ENCODE measurements at regions not wholly inside any gene's neighbourhood (a gene's known extent, or its start where the extent isn't known, plus 50 kb on each side); places are given as distances from the start of the nearest gene placed in this dataset.

DNA sequence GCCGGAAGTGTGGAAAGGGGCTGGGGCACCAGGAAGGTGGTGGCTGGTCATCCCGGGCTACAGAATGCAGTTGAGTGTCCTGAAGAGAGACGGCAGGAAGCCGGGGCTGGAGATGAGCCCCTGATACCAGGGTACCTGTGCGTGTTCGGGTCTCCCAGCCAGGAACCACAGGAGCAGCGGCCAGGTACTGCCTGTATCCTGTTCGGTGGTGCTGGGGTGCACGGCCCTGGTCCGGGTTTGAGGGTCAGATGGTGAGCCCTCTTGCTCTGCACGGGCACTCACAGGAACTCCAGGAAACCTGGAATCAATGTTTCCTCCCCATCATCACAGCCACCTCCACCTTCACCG lies 253.1 kb upstream of the B3GAT1 start:
- in situ Hi-C loops (cut with MboI; ENCODE audit: low pct_ligation_motif_present in 1 of 4, low pct_unique_long_range_greater_than_20kb in 1 of 4, low sequenced_read_pairs in 3 of 4): no loop called here

DNA sequence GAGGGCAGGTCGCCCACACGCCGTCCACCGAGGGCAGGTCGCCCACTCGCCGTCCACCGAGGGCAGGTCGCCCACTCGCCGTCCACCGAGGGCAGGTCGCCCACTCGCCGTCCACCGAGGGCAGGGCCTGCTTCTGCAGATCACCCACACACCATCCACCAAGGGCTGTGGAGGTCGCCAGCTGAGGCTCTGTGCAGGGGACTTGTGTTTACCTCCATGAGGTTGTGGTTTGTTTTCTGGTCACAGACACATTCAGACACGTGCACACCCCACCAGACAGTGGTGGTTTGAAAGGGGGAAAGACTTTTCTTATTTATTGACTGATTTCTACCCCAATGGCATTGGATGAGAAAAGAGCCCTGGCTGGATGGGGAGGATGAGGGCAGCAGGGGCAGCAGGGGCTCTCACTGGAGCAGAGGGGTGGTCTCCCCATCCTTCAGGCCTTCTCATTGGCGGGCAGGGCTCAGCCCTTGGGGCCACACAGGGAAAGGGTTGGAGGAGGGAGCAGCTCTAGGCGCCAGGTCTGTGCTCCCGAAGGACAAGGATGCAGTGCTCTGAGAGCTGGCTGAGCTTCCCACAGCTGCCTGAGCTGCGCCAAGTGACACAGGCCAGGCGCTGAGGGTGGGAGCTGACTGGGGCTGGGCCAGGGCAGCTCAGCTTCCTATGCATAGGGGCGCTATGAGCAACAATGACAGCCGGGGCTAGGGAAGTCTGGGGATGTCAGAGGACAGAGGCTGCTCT lies 252.6 kb upstream of the B3GAT1 start:
- no peak overlapping the region for H3K4me3 ChIP-seq
- H3K27ac ChIP-seq: no peak overlapping the region
- WGBS, 2 donors (ENCODE audit: low coverage in 1 of 2): 84% methylated on average over 25 of the region's 25 CpGs; no CpG with 5 or more reads in 1 of the 2 donors
- H3K4me1 ChIP-seq: no peaks in the 10 kb centered on the region
- H3K9me3 ChIP-seq: no peaks in the 10 kb centered on the region
- intact Hi-C loops (cut with DNase I; ENCODE audit: low total_unique reads) (no loop called here), in situ Hi-C loops (cut with MboI; ENCODE audit: low pct_ligation_motif_present in 1 of 4, low pct_unique_long_range_greater_than_20kb in 1 of 4, low sequenced_read_pairs in 3 of 4) (no loop called here)
- no peaks in the 10 kb centered on the region for H3K36me3 ChIP-seq
- TF ChIP-seq, protein P1, sequence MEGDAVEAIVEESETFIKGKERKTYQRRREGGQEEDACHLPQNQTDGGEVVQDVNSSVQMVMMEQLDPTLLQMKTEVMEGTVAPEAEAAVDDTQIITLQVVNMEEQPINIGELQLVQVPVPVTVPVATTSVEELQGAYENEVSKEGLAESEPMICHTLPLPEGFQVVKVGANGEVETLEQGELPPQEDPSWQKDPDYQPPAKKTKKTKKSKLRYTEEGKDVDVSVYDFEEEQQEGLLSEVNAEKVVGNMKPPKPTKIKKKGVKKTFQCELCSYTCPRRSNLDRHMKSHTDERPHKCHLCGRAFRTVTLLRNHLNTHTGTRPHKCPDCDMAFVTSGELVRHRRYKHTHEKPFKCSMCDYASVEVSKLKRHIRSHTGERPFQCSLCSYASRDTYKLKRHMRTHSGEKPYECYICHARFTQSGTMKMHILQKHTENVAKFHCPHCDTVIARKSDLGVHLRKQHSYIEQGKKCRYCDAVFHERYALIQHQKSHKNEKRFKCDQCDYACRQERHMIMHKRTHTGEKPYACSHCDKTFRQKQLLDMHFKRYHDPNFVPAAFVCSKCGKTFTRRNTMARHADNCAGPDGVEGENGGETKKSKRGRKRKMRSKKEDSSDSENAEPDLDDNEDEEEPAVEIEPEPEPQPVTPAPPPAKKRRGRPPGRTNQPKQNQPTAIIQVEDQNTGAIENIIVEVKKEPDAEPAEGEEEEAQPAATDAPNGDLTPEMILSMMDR (IDR thresholded peaks at IDR 0.05): no peak
- no peak for TF ChIP-seq EP300 (IDR thresholded peaks at IDR 0.05; ENCODE audit: low read depth)
- TF ChIP-seq POLR2A (IDR thresholded peaks at IDR 0.05): no peak
- no peak for TF ChIP-seq POLR2AphosphoS5 (IDR thresholded peaks at IDR 0.05)
- DNase-seq: no peak
- no peaks in the 10 kb centered on the region for H3K27me3 ChIP-seq

More for the DNA sequence above, 253.1 kb upstream of the B3GAT1 start:
- peaks cover 5% of the 10 kb centered on the region for H3K27me3 ChIP-seq
- H3K4me3 ChIP-seq: no peak overlapping the region
- H3K9me3 ChIP-seq: no peaks in the 10 kb centered on the region
- intact Hi-C loops (cut with DNase I; ENCODE audit: low total_unique reads): no loop called here
- no peak for DNase-seq
- no peaks in the 10 kb centered on the region for H3K36me3 ChIP-seq
- no peak for TF ChIP-seq POLR2A (IDR thresholded peaks at IDR 0.05)
- TF ChIP-seq EP300 (IDR thresholded peaks at IDR 0.05; ENCODE audit: low read depth): no peak
- no peak for TF ChIP-seq POLR2AphosphoS5 (IDR thresholded peaks at IDR 0.05)
- TF ChIP-seq, protein P1 (IDR thresholded peaks at IDR 0.05): no peak
- WGBS, 2 donors (ENCODE audit: low coverage in 1 of 2): 85 to 100% methylated on average over 1 to 12 of the region's 12 CpGs
- H3K4me1 ChIP-seq: no peaks in the 10 kb centered on the region
- H3K27ac ChIP-seq: no peak overlapping the region

DNA sequence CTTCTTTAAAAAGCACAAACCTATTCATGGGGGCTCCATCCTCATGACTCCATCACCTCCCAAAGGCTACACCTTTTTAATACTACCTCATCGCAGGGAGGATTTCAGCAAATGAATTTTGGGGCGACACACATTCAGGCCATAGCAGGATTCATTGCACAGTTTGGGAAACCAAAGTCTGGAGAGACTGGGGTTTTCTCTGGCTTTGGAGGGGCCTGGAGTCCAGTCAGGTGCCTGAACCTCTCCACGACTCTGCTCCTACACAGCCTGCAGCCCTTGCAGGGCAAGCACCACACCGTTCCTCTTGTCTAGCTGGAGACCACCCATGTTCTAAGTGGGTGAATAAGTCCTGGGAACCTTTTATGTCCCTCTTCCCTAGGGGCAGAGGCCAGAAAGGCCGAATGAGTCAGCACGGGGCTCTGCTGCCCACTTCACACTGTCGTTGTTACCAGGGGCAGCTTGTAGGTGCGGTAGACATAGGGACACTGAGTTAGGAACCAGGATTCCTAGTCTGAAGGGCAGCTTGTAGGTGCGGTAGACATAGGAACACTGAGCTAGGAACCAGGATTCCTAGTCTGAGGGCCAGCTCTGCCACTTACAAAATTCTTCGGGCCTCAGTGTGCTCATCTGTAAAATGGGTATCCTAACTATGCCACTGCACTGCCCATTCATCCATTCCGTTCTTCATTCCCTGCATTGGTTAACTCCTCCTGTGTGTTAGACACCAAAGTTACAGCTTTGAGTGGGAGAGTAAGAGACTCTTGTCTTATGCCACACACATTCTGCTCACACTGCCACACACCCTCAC lies 251.7 kb upstream of the B3GAT1 start:
- Histone ChIP-seq H3K4me1 (no peaks in the 10 kb centered on the region), H3K9me3 (no peaks in the 10 kb centered on the region), H3K27me3 (no peaks in the 10 kb centered on the region), H3K36me3 (no peaks in the 10 kb centered on the region), H3K4me3 (no peak overlapping the region), H3K27ac (no peak overlapping the region)
- 83% methylated on average over 5 to 11 of the region's 11 CpGs for WGBS, 2 donors (ENCODE audit: low coverage in 1 of 2)
- DNase-seq: no peak
- TF ChIP-seq EP300 (IDR thresholded peaks at IDR 0.05; ENCODE audit: low read depth): no peak
- intact Hi-C loops (cut with DNase I; ENCODE audit: low total_unique reads): no loop called here
- in situ Hi-C loops (cut with MboI; ENCODE audit: low pct_ligation_motif_present in 1 of 4, low pct_unique_long_range_greater_than_20kb in 1 of 4, low sequenced_read_pairs in 3 of 4): no loop called here

DNA sequence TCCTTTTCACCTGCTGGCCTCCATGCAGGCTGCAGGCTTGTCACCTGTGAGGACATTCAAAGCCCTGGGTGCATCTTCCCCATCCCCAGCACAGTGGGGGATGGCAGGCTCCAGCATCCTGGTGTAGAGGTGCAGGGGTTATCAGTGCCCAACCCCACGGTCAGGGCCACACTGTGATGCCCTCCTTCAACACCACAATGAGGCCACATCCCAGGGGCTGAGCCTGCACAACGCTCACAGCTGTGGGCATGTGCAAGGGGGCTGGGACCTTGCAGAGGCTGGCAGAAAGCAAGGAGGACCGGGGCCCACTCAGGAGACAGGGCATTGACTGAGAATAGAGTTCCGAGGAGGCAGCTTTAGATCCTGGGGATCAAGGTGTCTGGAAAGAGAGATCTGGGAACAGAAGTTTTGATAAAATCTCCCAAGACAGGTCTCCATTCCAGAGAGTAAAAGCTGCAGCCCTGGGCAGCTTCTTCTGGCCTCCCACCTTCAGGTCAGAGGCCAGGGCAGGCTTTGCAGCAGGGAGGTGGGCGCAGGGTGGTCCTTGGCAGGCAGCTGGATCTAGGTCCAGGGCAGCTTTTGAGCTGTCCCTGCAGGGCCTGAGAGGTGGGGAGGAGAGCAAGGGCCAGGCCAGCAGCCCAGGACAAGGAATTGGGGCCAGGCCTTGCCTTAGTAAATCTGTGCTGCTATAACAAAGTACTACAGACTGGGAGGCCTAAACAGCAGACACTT lies 250.8 kb upstream of the B3GAT1 start:
- WGBS, 2 donors (ENCODE audit: low coverage in 1 of 2): 71% methylated on average over 5 of the region's 5 CpGs; no CpG with 5 or more reads in 1 of the 2 donors
- TF ChIP-seq POLR2AphosphoS5 (IDR thresholded peaks at IDR 0.05) (no peak), EP300 (IDR thresholded peaks at IDR 0.05; ENCODE audit: low read depth) (no peak), POLR2A (IDR thresholded peaks at IDR 0.05) (no peak)
- TF ChIP-seq, protein P1 (IDR thresholded peaks at IDR 0.05): no peak
- DNase-seq: no peak
- Histone ChIP-seq H3K9me3 (no peaks in the 10 kb centered on the region), H3K27ac (no peak overlapping the region), H3K4me1 (no peaks in the 10 kb centered on the region), H3K4me3 (no peak overlapping the region), H3K36me3 (no peaks in the 10 kb centered on the region), H3K27me3 (no peaks in the 10 kb centered on the region)
- intact Hi-C loops (cut with DNase I; ENCODE audit: low total_unique reads) (no loop called here), in situ Hi-C loops (cut with MboI; ENCODE audit: low pct_ligation_motif_present in 1 of 4, low pct_unique_long_range_greater_than_20kb in 1 of 4, low sequenced_read_pairs in 3 of 4) (no loop called here)
